LNCaP clone FGC (cell line): ENCODE measurements at regions not wholly inside any gene's neighbourhood (a gene's known extent, or its start where the extent isn't known, plus 50 kb on each side); places are given as distances from the start of the nearest gene placed in this dataset.

Source experiments
- DNase-seq: peaks from one replicate; pipeline ENCODE4 v3.0.0-alpha.2; 2011; ENCODE audit warnings: low read depth
- H3K4me3 ChIP-seq: 2 replicates; pipeline ENCODE4 v1.5.1; 2011; ENCODE audit warnings: mild to moderate bottlenecking, low read depth, low read length, control low read depth
- TF ChIP-seq, protein P1 (sequence below): IDR thresholded peaks from 2 replicates; pipeline ENCODE4 v1.5.1; 2012; ENCODE audit warnings: mild to moderate bottlenecking; ENCODE audit not compliant: control insufficient read depth, insufficient read depth; ENCODE audit errors: extremely low read depth

DNA sequence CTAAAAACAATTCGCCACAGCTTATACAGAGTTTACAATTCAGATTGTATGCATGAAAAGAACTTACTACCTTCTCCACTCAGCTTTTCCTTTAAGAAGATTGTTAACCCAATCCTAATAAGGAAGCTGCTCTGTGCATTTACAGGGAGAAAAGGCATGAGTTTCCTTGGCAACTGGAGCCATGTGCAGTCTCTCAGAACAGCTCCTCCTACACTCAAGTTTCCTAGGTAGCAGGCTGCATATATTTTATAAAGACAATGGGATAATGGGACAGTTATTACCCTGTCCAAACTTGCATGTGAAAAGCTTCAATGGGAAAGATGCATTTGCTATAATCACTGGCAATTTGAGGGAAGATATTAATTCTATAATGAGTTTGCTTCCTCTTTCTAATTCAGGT, 125.5 kb upstream of the TRPC4 start:
- no peak overlapping the region for H3K4me3 ChIP-seq
- DNase-seq = no peak
- TF ChIP-seq, protein P1, sequence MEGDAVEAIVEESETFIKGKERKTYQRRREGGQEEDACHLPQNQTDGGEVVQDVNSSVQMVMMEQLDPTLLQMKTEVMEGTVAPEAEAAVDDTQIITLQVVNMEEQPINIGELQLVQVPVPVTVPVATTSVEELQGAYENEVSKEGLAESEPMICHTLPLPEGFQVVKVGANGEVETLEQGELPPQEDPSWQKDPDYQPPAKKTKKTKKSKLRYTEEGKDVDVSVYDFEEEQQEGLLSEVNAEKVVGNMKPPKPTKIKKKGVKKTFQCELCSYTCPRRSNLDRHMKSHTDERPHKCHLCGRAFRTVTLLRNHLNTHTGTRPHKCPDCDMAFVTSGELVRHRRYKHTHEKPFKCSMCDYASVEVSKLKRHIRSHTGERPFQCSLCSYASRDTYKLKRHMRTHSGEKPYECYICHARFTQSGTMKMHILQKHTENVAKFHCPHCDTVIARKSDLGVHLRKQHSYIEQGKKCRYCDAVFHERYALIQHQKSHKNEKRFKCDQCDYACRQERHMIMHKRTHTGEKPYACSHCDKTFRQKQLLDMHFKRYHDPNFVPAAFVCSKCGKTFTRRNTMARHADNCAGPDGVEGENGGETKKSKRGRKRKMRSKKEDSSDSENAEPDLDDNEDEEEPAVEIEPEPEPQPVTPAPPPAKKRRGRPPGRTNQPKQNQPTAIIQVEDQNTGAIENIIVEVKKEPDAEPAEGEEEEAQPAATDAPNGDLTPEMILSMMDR = no peak

DNA sequence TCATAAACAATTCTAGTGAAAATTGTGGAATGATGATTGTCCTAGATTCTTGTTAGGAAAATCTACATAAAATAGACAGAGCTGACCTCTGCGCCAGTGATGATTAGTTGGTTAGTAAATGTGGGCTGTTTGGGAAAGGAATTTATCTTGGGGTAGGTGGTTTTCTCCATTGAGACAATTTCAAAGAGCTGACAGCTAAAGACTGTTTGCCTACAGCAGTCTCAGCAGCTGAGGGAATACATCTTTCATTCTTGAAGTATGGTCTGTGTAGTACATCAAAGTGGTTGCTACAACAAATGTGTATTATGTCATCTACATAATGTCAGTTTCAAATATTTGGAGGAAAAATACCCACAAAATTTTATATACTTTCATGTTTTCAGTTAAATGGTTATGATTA, 117.2 kb upstream of the TRPC4 start:
- DNase-seq = no peak
- TF ChIP-seq, protein P1 = no peak
- H3K4me3 ChIP-seq = no peak overlapping the region

DNA sequence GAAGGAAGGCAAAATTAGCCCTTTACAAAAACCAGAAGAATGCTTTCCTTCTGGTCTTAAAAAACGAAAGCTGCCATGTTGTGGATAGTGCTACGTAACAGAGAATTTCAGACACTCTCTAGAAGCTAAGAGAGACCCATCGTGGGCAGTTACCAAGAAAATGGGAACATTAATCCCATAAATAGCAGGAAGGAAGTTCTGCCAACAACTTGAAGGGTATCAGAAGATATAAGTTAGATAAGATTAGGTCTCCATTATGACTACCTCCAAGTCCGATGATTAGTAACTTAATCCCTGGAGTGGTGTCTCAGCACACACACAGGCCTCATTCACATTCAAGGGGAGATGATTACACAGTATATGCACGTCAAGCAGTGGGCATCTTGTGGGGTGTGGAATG, 115.7 kb upstream of the TRPC4 start:
- H3K4me3 ChIP-seq = no peak overlapping the region
- TF ChIP-seq, protein P1 = no peak
- no peak for DNase-seq

DNA sequence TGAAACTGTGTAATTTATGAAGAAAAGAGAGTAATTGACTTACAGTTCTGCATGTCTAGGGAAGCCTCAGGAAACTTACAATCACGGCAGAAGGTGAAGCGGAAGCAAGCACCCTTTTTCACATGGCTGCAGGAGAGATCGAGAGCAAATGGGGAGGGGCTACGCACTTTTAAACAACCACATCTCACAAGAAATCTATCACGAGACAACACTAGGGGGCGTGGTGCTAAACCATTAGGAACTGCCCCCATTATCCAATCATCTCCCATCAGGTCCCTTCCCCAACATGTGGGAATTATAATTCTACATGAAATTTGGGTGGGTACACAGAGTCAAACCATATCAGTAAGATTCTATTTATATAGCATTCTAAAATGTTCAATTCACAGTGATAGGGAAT, 114.8 kb upstream of the TRPC4 start:
- H3K4me3 ChIP-seq = no peak overlapping the region
- TF ChIP-seq, protein P1 = no peak
- no peak for DNase-seq

DNA sequence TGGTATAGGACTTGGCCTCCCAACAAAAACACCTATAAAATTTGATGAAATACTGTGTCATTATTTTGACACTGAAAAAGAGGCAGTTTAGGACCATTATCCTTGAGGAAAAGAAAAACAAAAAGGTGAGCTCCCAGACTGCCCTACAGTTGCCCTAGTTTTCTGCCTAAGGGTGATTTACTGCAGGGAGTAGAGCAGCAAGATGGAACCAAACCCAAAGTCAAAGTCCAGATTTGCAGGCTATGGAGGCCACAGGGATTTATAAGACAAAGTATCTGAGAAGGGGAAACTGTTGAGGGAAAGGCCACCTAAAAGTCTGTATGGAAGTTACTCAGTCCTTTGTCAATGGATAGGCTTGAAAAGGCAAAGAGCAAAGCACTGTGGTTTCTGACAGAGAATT, 112.4 kb upstream of the TRPC4 start:
- TF ChIP-seq, protein P1 = no peak
- no peak overlapping the region for H3K4me3 ChIP-seq
- no peak for DNase-seq

DNA sequence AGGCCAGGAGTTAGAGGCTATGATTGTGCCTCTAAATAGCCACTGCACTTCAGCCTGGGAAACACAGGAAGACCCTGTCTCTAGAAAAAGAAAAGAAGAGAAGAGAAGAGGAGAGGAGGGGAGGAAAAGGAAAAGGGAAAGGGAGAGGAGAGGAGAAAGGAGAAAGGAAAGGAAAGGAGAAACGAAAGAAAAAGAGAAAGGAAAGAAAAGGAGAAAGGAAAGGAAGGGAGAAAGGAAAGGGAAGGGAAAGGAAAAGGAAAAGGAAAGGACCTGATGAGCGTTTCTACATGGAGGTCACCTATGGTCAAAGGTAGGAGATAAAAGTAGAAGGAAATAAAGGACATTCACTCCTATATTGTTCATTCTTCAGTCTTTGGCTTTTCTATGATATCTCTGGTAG, 109.1 kb upstream of the TRPC4 start:
- TF ChIP-seq, protein P1 = no peak
- DNase-seq = no peak
- no peak overlapping the region for H3K4me3 ChIP-seq

DNA sequence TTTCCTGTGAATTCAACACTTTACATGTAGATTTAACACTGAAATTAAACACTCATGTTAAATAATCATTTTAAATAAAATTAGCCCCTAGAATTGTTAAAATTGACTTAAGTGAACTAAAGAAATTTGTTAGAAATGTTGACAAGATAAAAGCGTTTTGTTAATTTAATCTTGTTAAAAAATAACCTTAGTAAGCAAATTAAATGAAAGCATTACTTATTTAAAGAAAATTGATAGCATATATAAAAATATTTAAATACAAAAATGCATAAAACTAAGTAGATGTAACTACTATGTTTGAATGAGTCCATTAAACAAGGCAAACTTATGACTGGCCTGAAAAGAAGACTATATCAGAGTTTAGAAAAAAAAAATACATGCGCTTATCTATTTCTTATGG, 99.0 kb upstream of the TRPC4 start:
- TF ChIP-seq, protein P1 = no peak
- H3K4me3 ChIP-seq = no peak overlapping the region
- DNase-seq = no peak
